ENCODE measurements at regions not wholly inside any gene's neighbourhood (a gene's known extent, or its start where the extent isn't known, plus 50 kb on each side); places are given as distances from the start of the nearest gene placed in this dataset.
"Not testable (repeated sequence)": the region's sequence is repeated elsewhere in the genome, so short reads cannot be mapped to it uniquely, and the experiment has no call there.

- H3K36me3 Mint-ChIP-seq (ENCODE audit: low read depth); H3K27ac Mint-ChIP-seq; H3K27me3 Mint-ChIP-seq; DNase-seq; POLR2A ChIA-PET; H3K9me3 Mint-ChIP-seq; H3K4me3 Mint-ChIP-seq; CTCF ChIA-PET; H3K4me1 Mint-ChIP-seq: not testable (repeated sequence)
These were observed 332.0 kb upstream of the SPHKAP start for GRCh38 chr2:228513480-228513879.

- no peak overlapping the region for H3K4me3 Mint-ChIP-seq
- CTCF ChIA-PET, result interaction anchor here (0.5 kb wide), 1 partner anchor 199 kb away, joined by 3 read pairs; no protein-coding TSS in a partner anchor
- no peak overlapping the region for H3K27ac Mint-ChIP-seq
- H3K4me1 Mint-ChIP-seq, result no peaks in the 10 kb centered on the region
- no peak for DNase-seq
- H3K9me3 Mint-ChIP-seq, result peaks cover 9% of the 10 kb centered on the region
- no peaks in the 10 kb centered on the region for H3K27me3 Mint-ChIP-seq
- H3K36me3 Mint-ChIP-seq (ENCODE audit: low read depth), result no peaks in the 10 kb centered on the region
- POLR2A ChIA-PET, result no interaction called here
These were observed 327.5 kb upstream of the SPHKAP start for GRCh38 chr2:228509021-228509420.

- no peak for DNase-seq
- Mint-ChIP-seq H3K9me3 (peaks cover 9% of the 10 kb centered on the region), H3K4me3 (no peak overlapping the region), H3K4me1 (no peaks in the 10 kb centered on the region), H3K36me3 (ENCODE audit: low read depth) (no peaks in the 10 kb centered on the region), H3K27me3 (no peaks in the 10 kb centered on the region), H3K27ac (no peak overlapping the region)
- CTCF ChIA-PET, result no interaction called here
- POLR2A ChIA-PET, result no interaction called here
These were observed 326.4 kb upstream of the SPHKAP start for GRCh38 chr2:228507870-228508269.

DNA sequence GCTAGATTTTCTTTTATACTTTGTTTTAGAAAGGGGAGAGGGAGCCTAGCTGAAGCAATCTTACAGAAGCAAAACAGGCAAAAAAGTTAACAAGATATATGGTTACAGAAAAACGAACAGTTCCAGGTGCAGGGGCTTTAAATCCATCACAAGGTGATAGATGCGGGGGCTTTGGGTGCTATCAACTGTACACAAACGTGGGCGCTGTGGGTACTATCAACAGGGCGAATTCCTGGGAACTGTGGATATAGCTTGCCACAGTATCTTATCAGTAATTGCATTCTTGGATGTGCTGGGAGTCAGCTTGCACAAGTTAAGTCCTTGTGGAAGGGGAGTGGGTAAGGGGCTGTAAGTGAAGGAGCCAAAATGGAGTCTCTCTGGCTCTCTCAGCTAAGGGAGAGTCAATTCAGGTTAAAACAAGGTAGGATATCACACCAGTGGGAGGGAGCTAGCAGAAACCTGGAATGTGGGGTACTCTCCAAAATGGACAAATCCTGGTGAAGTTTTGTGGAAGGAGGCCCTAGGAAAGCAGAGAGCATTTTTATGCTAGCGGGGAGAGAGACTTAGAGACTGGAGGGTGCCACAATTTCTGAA lies 325.8 kb upstream of the SPHKAP start:
- DNase-seq, result no peak
- CTCF ChIA-PET, result no interaction called here
- POLR2A ChIA-PET, result no interaction called here
- no peaks in the 10 kb centered on the region for H3K27me3 Mint-ChIP-seq
- no peaks in the 10 kb centered on the region for H3K4me1 Mint-ChIP-seq
- H3K27ac Mint-ChIP-seq, result no peak overlapping the region
- no peaks in the 10 kb centered on the region for H3K36me3 Mint-ChIP-seq (ENCODE audit: low read depth)
- no peak overlapping the region for H3K4me3 Mint-ChIP-seq
- peaks cover 9% of the 10 kb centered on the region for H3K9me3 Mint-ChIP-seq

- Mint-ChIP-seq H3K27ac (no peak overlapping the region), H3K4me1 (no peaks in the 10 kb centered on the region), H3K9me3 (peaks cover 11% of the 10 kb centered on the region), H3K36me3 (ENCODE audit: low read depth) (no peaks in the 10 kb centered on the region), H3K27me3 (no peaks in the 10 kb centered on the region), H3K4me3 (no peak overlapping the region)
- ChIA-PET POLR2A (no interaction called here), CTCF (no interaction called here)
- DNase-seq, result no peak
These were observed 322.2 kb upstream of the SPHKAP start for GRCh38 chr2:228503731-228504130.

DNA sequence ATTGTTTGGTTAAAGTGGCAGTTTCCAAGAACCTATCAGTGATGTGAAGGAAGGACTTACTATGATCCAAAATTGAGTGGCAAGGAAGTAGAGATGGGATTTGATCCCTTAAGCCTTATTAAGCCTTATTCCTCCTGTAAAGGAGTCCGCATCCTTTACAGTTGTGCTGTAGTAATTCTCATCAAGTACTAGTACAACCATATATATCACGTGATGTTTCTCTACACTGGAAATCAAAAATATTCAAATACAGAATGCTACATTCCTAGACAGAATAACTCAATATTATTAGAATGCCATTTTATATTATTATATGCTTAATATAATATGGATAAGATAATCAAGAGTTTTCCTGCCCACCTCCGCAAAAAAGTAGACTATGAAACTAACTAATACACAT lies 312.4 kb upstream of the SPHKAP start:
- CTCF ChIA-PET, result no interaction called here
- Mint-ChIP-seq H3K27ac (no peak overlapping the region), H3K27me3 (no peaks in the 10 kb centered on the region), H3K9me3 (peaks cover 9% of the 10 kb centered on the region), H3K4me3 (no peak overlapping the region), H3K4me1 (no peaks in the 10 kb centered on the region), H3K36me3 (ENCODE audit: low read depth) (no peaks in the 10 kb centered on the region)
- no peak for DNase-seq
- POLR2A ChIA-PET, result no interaction called here

- POLR2A ChIA-PET, result no interaction called here
- no peak overlapping the region for H3K4me3 Mint-ChIP-seq
- H3K4me1 Mint-ChIP-seq, result no peaks in the 10 kb centered on the region
- CTCF ChIA-PET, result no interaction called here
- H3K36me3 Mint-ChIP-seq (ENCODE audit: low read depth), result no peaks in the 10 kb centered on the region
- no peaks in the 10 kb centered on the region for H3K27me3 Mint-ChIP-seq
- DNase-seq, result no peak
- H3K9me3 Mint-ChIP-seq, result peaks cover 2% of the 10 kb centered on the region
- H3K27ac Mint-ChIP-seq, result no peak overlapping the region
These were observed 297.5 kb upstream of the SPHKAP start for GRCh38 chr2:228479014-228479413.

- no peak overlapping the region for H3K4me3 Mint-ChIP-seq
- no peak for DNase-seq
- H3K27ac Mint-ChIP-seq, result no peak overlapping the region
- H3K4me1 Mint-ChIP-seq, result no peaks in the 10 kb centered on the region
- no peaks in the 10 kb centered on the region for H3K36me3 Mint-ChIP-seq (ENCODE audit: low read depth)
- H3K27me3 Mint-ChIP-seq, result no peaks in the 10 kb centered on the region
- ChIA-PET CTCF (no interaction called here), POLR2A (no interaction called here)
- H3K9me3 Mint-ChIP-seq, result peaks cover 4% of the 10 kb centered on the region
These were observed 293.0 kb upstream of the SPHKAP start for GRCh38 chr2:228474466-228474865.

GRCh38 chr2:228469721-228470120 lies 288.2 kb upstream of the SPHKAP start:
- DNase-seq, result no peak
- Mint-ChIP-seq H3K27me3 (no peaks in the 10 kb centered on the region), H3K36me3 (ENCODE audit: low read depth) (no peaks in the 10 kb centered on the region), H3K4me1 (no peaks in the 10 kb centered on the region), H3K9me3 (peaks cover 2% of the 10 kb centered on the region), H3K4me3 (no peak overlapping the region), H3K27ac (no peak overlapping the region)
- POLR2A ChIA-PET, result no interaction called here
- CTCF ChIA-PET, result no interaction called here

DNA sequence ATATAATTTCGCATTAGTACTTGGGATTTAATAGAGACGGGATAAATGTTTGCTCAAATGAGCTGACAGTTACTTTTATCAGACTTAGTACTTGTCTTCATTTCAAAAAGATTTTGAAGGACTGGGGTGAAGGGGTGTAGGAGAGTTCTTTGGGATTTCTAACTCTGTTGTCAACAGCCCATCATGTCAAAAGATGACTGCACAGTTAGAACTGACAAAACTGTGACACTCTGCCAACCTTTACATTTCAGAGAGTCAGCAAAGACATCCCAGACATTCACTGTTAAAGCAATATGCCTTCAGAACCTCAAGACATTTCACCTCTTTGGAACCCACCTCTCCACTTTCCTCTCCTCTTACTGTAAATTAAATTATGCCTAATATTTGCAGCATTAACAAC lies 285.4 kb upstream of the SPHKAP start:
- Mint-ChIP-seq H3K4me3 (no peak overlapping the region), H3K9me3 (no peaks in the 10 kb centered on the region), H3K4me1 (no peaks in the 10 kb centered on the region), H3K36me3 (ENCODE audit: low read depth) (no peaks in the 10 kb centered on the region), H3K27ac (no peak overlapping the region), H3K27me3 (no peaks in the 10 kb centered on the region)
- no peak for DNase-seq
- ChIA-PET CTCF (no interaction called here), POLR2A (no interaction called here)

DNA sequence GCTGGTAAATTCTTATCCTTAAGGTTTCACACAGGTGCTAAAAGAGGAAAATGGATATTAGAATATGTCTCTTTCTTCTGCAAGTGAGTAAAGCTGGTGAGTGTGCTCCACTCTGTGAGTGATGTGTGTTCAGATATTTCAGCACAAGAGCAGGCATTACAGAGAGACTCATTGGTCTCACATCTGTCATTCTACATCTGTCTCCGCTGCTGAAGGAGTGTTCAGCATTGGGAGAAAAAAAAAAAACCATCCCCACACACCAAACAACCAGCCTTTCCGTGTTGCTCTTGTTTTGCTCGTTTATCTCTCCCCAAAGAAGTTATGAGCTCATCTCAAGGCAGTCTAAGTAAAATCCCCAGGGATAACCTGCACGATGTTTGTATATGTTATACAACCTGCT lies 283.9 kb upstream of the SPHKAP start:
- CTCF ChIA-PET, result no interaction called here
- Mint-ChIP-seq H3K9me3 (no peaks in the 10 kb centered on the region), H3K27me3 (no peaks in the 10 kb centered on the region), H3K4me1 (no peaks in the 10 kb centered on the region), H3K4me3 (no peak overlapping the region), H3K27ac (no peak overlapping the region), H3K36me3 (ENCODE audit: low read depth) (no peaks in the 10 kb centered on the region)
- POLR2A ChIA-PET, result no interaction called here
- DNase-seq, result no peak

DNA sequence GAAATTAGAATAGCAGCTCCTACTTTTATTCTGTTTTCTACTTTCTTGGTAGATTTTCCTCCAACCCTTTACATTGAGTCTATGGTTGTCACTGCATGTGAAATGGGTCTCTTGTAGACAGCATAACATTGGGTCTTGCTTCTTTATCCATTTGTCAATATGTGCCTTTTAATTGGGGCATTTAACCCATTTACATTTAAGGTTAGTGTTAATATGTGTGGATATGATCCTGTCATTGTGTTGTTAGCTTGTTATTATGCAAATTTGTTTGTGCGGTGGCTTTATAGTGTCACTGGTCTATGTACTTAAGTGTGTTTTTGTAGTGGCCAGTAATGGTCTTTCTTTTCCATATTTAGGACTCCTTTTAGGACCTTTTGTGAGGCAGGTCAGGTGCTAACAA lies 276.9 kb upstream of the SPHKAP start:
- Mint-ChIP-seq H3K27ac (no peak overlapping the region), H3K4me3 (no peak overlapping the region), H3K27me3 (no peaks in the 10 kb centered on the region), H3K9me3 (peaks cover 14% of the 10 kb centered on the region), H3K36me3 (ENCODE audit: low read depth) (no peaks in the 10 kb centered on the region), H3K4me1 (no peaks in the 10 kb centered on the region)
- DNase-seq, result no peak
- CTCF ChIA-PET, result no interaction called here
- POLR2A ChIA-PET, result no interaction called here

DNA sequence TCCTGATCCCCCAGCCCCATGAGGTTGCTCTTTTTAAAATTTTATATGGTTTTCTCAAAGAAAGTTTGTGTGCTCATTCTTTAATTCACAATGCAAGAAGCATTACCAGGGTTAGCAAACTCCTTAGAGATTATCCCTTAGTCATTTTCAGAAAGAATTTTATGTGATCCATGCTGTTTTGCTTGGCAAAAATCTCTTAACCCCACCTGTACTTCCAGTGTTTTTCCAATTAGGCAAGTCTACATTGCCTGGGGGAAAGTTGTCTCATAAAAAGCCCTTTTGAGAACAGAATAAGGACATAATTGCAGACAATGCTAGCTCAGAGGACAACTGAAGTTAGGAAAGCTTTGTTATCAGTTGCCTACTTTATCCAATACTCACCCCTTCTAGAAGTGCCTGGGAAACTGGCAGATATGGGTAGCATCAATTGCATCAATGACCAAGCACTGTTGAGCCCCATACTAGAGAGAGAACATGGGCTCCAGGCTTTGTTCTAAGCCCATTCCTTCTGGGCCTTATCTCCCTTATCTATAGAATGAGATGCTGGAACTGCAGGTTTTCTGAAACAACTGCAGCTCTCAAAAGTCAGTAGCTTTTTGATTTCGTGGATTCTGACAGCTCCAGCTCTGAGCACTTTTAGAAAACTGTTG lies 265.9 kb upstream of the SPHKAP start:
- CTCF ChIA-PET, result no interaction called here
- no peaks in the 10 kb centered on the region for H3K36me3 Mint-ChIP-seq (ENCODE audit: low read depth)
- H3K4me3 Mint-ChIP-seq, result no peak overlapping the region
- H3K27ac Mint-ChIP-seq, result no peak overlapping the region
- no peaks in the 10 kb centered on the region for H3K4me1 Mint-ChIP-seq
- H3K27me3 Mint-ChIP-seq, result no peaks in the 10 kb centered on the region
- POLR2A ChIA-PET, result no interaction called here
- H3K9me3 Mint-ChIP-seq, result peaks cover 4% of the 10 kb centered on the region
- no peak for DNase-seq

DNA sequence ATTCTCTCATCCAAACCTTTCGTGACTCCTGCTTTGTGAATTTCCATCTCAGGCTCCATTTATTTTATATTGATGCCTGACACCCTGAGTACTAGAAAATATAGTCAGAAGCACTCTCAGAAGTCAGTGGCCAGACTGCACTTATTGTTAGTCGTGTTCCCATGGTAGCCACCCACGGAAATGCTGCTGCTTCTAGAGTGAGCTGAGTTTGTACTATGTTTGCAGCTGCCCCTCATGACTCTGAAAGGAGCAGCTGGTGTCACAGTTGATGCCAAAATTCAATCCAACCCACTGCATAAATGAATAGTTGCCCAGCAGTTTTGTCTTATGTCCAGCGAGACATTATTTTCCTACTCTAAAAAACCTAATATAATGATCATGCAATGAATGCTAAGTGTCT lies 265.2 kb upstream of the SPHKAP start:
- Mint-ChIP-seq H3K27ac (no peak overlapping the region), H3K36me3 (ENCODE audit: low read depth) (no peaks in the 10 kb centered on the region), H3K4me3 (no peak overlapping the region), H3K4me1 (no peaks in the 10 kb centered on the region), H3K9me3 (peaks cover 4% of the 10 kb centered on the region), H3K27me3 (no peaks in the 10 kb centered on the region)
- ChIA-PET POLR2A (no interaction called here), CTCF (no interaction called here)
- no peak for DNase-seq
